Heart left ventricle (tissue), 13 donors: ENCODE measurements at regions not wholly inside any gene's neighbourhood (a gene's known extent, or its start where the extent isn't known, plus 50 kb on each side); places are given as distances from the start of the nearest gene placed in this dataset.

Experiments used
- CTCF ChIP-seq, 12 donors: fragments of 200-600 bp; sonication (generic) in 4 of 12; IDR thresholded peaks; one replicate each; pipeline versions ENCODE4 v1.5.0 to v1.8.0; 2018 to 2022; ENCODE audit warnings: antibody characterized with exemption in 12 of 12, mild to moderate bottlenecking in 5 of 12
- POLR2A ChIP-seq, 2 donors: fragments of 450-650 bp; IDR thresholded peaks; one replicate each; pipeline ENCODE4 v1.6.1; 2017; ENCODE audit warnings: antibody characterized with exemption in 2 of 2, mild to moderate bottlenecking in 2 of 2, moderate library complexity in 2 of 2
- donor health status: ischemic (EF 13 %, LVEDD 7.1; RV severe dilation, severe dysfunction).
- donor health status: DM: no; HTN: yes; CAD: no.
- donor health status: DM: no; HTN: no; CAD: no.
- donor health status: ischemic (EF 25% LVEDD 6.9; RV normal size, moderate dysfunction).
- donor health status: ischemic (EF 25% LVEDD 5.7; RV mildly dilated, moderate dysfunction).
- donor health status: ischemic (EF 35%, LVEDD 5.7; RV mildly dilated, moderate dysfunction).
- donor health status: nonischemic (EF 11% LVEDD 7.7; RV severe dilation, severe dysfunction).
- donor health status: DM: yes; HTN: yes; CAD: no.
- donor health status: PGD.
- donor health status: ischemic (EF 29% LVEDD 5.4; RV normal size, mild dysfunction).
- donor health status: nonischemic (EF 23%, LVEDD 6.1; RV moderate dilation, normal function).

- TF ChIP-seq CTCF (IDR thresholded peaks at IDR 0.05) (no peak), POLR2A (IDR thresholded peaks at IDR 0.05) (no peak)
Observed at GRCh38 chr9:90449213-90449925, 193.3 kb downstream of the DIRAS2 start.
